GM10266 (cell line): ENCODE measurements at regions not wholly inside any gene's neighbourhood (a gene's known extent, or its start where the extent isn't known, plus 50 kb on each side); places are given as distances from the start of the nearest gene placed in this dataset.
"Not testable (repeated sequence)": the region's sequence is repeated elsewhere in the genome, so short reads cannot be mapped to it uniquely, and the experiment has no call there.

ENCODE experiments used
- DNase-seq: peaks from one replicate; pipeline ENCODE4 v3.0.0; 2012; ENCODE audit errors: extremely low spot score
- TF ChIP-seq, protein P1 (sequence below): IDR thresholded peaks from 2 replicates; pipeline ENCODE4 v1.5.1; 2012; ENCODE audit warnings: mild to moderate bottlenecking, low read depth; ENCODE audit not compliant: control insufficient read depth, insufficient read depth; ENCODE audit errors: missing control alignments

DNA sequence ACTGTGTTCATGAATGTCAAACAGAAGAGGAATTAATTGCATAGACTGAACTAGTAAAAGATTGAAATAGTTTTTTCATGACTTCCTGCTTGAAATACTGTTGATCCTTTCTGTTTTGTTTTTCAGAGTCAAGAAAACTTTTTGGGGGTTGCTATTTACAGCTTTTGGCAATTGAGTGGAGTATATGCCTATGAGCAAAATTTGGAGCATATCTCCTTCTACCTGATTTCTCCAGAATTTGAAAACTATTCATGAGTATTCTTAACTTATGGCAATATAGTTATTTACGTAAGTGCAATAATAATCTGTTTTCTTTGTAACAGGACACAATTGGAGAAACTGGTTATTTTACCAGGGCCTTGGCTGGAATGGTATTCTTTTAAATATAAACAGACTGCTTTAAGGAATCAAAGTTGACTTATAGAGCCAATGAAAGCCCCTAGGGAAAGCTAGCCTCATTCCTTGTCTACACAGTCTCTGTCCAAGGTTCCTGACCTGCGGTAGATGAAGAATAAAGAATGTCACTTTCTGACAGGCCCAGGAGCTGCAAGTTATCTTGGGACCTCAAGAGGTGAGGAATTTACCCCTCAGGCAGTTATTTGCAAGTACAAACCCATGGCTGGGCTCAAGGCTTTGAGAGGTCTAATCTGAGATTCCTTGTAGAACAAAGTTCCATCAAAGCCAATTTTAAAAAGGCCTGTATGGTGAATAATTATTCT, 193.5 kb upstream of the NDUFV2 start:
- TF ChIP-seq, protein P1, sequence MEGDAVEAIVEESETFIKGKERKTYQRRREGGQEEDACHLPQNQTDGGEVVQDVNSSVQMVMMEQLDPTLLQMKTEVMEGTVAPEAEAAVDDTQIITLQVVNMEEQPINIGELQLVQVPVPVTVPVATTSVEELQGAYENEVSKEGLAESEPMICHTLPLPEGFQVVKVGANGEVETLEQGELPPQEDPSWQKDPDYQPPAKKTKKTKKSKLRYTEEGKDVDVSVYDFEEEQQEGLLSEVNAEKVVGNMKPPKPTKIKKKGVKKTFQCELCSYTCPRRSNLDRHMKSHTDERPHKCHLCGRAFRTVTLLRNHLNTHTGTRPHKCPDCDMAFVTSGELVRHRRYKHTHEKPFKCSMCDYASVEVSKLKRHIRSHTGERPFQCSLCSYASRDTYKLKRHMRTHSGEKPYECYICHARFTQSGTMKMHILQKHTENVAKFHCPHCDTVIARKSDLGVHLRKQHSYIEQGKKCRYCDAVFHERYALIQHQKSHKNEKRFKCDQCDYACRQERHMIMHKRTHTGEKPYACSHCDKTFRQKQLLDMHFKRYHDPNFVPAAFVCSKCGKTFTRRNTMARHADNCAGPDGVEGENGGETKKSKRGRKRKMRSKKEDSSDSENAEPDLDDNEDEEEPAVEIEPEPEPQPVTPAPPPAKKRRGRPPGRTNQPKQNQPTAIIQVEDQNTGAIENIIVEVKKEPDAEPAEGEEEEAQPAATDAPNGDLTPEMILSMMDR = no peak
- no peak for DNase-seq

DNA sequence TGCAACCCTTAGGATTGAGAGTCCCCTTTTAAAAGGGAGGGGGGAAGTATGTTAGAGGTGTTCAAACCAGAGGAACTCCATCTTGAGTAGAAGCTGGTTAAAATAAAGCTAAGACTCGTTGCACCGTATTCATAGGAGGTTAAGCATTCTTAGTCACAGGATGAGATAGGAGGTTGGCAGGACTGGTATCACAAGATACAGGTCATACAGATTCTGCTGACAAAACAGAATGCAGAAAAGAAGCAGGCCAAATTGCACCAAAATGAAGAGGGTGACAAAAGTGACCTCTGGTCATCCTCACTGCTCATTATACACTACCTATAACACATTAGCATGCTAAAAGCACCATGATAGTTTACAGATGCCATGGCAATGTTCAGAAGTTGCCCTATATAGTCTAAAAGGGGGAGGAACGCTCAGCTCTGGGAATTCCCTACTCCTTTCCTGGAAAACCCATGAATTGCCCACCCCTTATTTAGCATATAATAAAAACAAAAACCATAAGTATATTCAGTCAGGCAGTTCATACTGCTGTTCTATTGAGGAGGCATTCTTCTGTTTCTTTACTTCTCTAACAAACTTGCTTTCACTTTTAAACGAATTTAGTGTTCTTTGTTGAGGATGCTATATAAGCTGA, 192.2 kb upstream of the NDUFV2 start:
- no peak for DNase-seq
- TF ChIP-seq, protein P1 = no peak

DNA sequence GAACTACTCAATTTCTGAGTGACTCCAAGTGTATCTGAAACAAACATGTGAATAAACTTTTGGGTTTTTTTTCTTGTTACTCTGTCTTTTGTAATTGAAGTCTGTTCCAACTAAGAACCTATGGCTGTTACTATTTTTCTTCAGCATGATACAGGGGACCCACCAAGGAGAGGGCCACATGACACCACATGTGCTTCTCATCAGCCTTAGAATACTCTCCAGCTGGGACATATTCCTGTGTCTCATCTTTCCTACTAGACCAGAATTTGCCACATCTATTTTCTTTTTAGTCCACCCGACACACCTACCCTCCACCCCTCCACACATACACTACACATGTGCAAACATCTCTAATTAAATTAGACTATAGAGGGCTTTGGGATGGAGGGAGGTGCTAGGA, 191.7 kb upstream of the NDUFV2 start:
- TF ChIP-seq, protein P1 = no peak

DNA sequence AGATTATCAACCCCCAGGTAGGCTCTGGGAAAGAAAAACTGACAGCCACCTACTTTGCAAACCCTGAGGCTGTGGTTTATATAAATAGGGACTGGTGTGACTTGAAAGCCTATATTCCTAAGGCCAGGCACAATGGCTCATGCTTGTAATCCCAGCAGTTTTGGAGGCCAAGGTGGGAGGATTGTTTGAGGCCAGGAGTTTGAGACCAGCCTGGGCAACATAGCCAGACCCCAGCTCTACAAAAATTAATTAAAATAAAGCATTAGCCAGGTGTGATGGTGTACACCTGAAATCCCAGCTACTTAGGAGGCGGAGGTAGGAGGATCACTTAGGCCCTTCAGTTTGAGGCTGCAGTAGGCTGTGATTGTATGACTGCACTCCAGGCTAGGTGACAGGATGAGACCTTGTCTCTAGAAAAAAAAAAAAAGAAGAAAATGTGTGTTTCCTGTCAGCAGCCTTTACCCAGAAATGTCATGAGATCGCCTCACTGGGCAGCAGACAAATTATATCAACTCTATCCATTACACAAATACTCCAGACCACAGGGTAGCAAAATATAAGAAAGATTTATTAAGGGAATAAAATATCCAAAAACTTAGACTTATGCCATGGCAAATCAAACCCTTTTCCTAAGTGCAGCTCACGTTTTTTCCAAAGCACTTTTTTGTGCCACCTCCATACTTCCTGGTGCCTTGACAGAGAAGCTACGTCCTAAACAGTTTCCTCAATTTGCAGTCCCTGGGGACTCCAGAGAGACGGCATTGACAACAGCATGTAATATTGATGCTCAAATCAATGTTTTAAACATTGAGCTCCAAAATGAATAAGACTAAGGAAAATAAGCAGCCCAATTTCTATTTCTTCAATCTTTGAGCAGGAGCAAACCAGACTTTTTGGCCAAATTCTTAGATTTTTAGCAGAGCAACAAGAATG, 190.8 kb upstream of the NDUFV2 start:
- no peak for DNase-seq
- TF ChIP-seq, protein P1 = no peak

More for the DNA sequence above, 191.7 kb upstream of the NDUFV2 start:
- no peak for DNase-seq

DNA sequence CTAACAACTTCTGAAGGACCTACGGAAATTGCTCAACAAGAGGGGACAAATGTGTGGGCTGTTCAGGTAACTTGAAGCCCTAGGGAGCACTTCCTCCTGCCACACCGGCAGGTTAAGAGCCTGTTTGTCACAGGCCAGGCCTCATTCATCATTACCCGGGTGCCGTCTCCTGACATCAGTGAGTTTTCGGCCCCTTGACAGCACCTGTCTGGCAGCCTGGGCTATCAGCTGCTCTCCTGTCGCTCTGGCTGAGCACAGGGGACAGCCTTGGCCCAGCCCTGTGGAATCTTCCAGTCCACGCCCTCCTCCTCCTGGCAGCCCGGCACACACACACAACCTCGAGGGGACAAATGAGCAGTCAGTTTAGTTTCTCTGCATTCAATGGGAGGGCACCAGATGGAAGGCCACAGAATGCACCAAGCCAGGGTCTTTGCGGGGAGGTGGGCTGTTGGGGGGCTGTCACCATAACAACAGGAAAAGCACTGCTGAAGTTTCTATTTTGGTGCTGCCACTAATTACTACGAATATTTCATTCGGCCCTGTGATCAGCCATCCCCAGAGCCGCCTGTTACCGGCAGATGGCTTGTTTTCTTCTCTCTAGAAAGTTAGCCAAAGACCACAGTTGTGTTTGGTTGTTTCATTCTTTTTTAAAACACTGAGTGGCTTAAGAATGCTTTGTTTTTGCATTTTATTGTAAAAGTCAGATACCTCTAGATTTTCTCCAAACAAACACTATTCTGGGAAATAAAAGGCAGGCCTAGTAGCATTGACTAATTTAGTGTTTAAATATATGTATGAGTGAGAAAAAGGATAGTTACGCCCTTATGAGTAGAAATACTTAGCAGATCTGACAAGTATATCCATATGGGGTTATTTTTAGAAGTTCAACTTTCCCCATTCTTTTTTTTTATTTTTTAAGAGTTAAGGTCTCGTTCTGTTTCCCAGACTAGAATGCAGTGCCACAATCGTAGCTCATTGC, 189.9 kb upstream of the NDUFV2 start:
- DNase-seq = peak; percentile 31

DNA sequence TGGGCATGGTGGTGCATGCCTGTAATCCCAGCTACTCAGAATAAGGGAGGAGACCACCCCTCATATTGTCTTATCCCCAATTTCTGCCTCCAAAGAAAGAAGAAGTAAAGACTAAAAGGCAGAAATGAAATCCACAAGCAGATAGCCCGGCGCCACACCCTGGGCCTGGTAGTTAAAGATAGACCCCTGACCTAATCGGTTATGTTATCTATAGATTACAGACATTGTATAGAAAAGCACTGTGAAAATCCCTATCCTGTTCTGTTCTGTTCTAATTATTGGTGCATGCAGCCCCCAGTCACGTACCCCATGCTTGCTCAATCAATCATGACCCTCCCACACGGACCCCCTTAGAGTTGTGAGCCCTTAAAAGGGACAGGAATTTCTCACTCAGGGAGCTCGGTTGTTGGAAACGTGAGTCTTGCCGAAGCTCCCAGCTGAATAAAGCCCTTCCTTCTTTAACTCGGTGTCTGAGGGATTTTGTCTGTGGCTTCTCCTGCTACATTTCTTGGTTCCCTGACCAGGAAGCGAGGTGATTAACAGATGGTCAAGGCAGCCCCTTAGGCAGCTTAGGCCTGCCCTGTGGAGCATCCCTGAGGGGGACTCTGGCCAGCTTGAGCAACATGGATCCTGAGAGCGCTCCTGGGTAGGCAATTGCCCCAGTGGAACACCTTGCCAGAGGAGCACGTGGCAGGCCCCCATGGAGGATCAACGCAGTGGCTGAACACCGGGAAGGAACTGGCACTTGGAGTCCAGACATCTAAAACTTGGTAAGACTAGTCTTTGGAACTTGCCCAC, 188.7 kb upstream of the NDUFV2 start:
- DNase-seq = not testable (repeated sequence)

More for the DNA sequence above, 189.9 kb upstream of the NDUFV2 start:
- TF ChIP-seq, protein P1 = no peak

DNA sequence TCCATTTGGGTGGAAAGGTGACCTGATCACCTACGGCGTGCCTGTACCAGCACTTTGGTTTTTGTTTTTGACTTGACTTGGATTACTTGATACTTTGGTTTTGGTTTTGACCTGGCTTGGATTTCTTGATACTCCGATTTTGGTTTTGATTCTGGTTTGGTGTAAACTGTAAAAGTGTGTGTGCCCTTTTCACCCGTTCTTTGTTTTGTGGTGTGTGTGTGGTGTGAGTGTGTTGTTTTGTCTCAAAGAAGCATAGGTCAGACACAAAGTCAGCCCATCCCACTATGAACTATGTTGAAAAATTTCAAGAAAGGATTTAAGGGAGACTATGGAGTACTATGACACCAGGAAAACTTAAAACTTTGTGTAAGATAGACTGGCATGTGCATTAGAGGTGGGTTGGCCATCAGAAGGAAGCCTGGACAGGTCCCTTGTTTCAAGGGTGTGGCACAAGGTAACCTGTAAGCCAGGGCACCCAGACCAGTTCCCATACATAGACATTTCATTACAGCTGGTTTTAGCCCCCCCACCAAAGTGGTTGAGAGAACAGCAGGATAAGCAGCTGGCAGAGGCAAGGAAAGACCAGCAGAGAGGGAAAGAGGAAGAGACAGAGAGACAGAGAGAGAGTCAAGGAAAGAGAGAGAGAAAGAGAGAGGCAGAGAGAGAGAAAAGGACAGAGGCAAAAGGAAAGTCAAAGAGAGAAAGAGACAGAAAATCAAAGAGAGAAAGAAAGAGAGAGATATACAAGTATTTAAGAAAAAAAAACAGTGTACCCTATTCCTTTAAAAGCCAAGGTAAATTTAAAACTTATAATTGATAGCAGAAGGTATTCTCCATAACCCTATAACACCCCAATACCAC, 187.9 kb upstream of the NDUFV2 start:
- not testable (repeated sequence) for DNase-seq
